ENCODE measurements at regions not wholly inside any gene's neighbourhood (a gene's known extent, or its start where the extent isn't known, plus 50 kb on each side); places are given as distances from the start of the nearest gene placed in this dataset.
"Not testable (repeated sequence)": the region's sequence is repeated elsewhere in the genome, so short reads cannot be mapped to it uniquely, and the experiment has no call there.

DNA sequence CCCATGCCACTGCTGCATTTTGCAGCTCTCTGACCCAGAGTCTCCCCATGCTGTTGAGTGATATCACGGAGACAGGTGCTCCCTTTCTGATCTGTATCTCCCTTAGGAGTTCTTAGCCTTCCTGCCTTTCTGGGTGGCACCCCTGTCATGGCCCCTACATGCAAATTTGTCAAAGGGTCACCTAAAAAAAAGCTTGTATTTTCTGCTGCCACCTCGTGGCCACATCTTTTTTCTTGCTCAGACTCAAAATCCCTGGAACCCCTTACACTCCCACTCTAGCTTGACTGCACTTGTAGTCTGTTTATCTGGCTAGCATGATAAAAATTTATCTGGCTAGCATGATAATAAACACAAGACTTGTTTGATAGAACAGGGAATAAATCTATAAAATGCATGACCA is 809.1 kb downstream of the SORCS1 start:
- no peak overlapping the region for H3K4me3 ChIP-seq (ENCODE audit: insufficient read length, low read depth)
- no peak overlapping the region for H3K9ac ChIP-seq (ENCODE audit: insufficient read length, low read depth)
- no peak for DNase-seq (ENCODE audit: low read depth, low spot score)
- no peaks in the 10 kb centered on the region for H3K27me3 ChIP-seq (ENCODE audit: insufficient read depth, insufficient read length)
- no peaks in the 10 kb centered on the region for H3K9me3 ChIP-seq (ENCODE audit: insufficient read depth, low read length)
- H3K36me3 ChIP-seq (ENCODE audit: insufficient read depth, insufficient read length, low read length), result no peaks in the 10 kb centered on the region
- no peak for TF ChIP-seq SUZ12 (IDR thresholded peaks at IDR 0.05; ENCODE audit: extremely low read depth, insufficient read depth, insufficient read length)
- no peak for TF ChIP-seq ZNF274 (IDR thresholded peaks at IDR 0.05; ENCODE audit: low read depth, low read length)
- TF ChIP-seq YY1 (IDR thresholded peaks at IDR 0.05; ENCODE audit: insufficient read depth, insufficient read length), result no peak
- H3K4me1 ChIP-seq (ENCODE audit: insufficient read depth, insufficient read length), result no peaks in the 10 kb centered on the region

DNA sequence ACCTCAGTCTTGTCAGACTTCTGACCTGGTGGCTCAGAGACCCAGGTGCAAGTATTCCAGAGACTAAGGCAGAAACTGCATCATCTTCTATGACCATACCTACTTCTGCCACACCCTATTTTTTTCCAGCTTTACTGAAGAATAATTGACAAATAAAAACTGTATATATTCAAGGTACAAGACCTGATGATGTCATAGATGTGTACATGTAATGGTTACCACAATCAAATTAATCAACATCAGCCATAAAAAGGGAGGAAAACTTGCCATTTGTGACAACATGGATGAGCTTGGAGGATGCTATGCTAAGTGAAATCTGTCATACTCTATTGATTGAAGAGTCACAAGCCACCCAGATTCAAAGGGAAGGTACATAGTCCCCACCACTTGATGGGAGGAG is 815.6 kb downstream of the SORCS1 start:
- Histone ChIP-seq H3K9ac (ENCODE audit: insufficient read length, low read depth) (no peak overlapping the region), H3K27me3 (ENCODE audit: insufficient read depth, insufficient read length) (no peaks in the 10 kb centered on the region), H3K4me3 (ENCODE audit: insufficient read length, low read depth) (no peak overlapping the region), H3K36me3 (ENCODE audit: insufficient read depth, insufficient read length, low read length) (no peaks in the 10 kb centered on the region), H3K4me1 (ENCODE audit: insufficient read depth, insufficient read length) (no peaks in the 10 kb centered on the region), H3K9me3 (ENCODE audit: insufficient read depth, low read length) (no peaks in the 10 kb centered on the region)
- no peak for DNase-seq (ENCODE audit: low read depth, low spot score)
- TF ChIP-seq YY1 (IDR thresholded peaks at IDR 0.05; ENCODE audit: insufficient read depth, insufficient read length), result no peak
- no peak for TF ChIP-seq ZNF274 (IDR thresholded peaks at IDR 0.05; ENCODE audit: low read depth, low read length)
- TF ChIP-seq SUZ12 (IDR thresholded peaks at IDR 0.05; ENCODE audit: extremely low read depth, insufficient read depth, insufficient read length), result no peak

DNA sequence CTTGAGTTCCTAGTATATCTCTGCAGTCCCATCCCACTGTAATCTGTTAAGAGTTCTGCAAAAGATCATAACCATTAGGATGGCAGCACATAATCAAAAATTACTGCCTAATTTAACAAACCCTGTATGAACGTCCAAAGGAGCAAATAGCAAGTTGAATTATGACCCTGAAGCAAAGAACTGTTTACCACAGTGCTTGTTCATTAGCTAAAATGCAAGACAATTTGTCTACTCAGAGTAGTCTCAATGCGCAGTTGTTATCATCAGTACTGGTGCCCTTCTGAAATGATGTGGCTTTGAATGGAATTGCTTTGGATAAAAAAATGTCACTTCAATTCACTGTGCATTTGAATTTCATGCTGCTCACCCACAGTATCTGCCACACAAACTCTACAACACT is 817.0 kb downstream of the SORCS1 start:
- Histone ChIP-seq H3K9ac (ENCODE audit: insufficient read length, low read depth) (no peak overlapping the region), H3K4me1 (ENCODE audit: insufficient read depth, insufficient read length) (no peaks in the 10 kb centered on the region), H3K27me3 (ENCODE audit: insufficient read depth, insufficient read length) (no peaks in the 10 kb centered on the region), H3K36me3 (ENCODE audit: insufficient read depth, insufficient read length, low read length) (no peaks in the 10 kb centered on the region), H3K4me3 (ENCODE audit: insufficient read length, low read depth) (no peak overlapping the region), H3K9me3 (ENCODE audit: insufficient read depth, low read length) (no peaks in the 10 kb centered on the region)
- TF ChIP-seq SUZ12 (IDR thresholded peaks at IDR 0.05; ENCODE audit: extremely low read depth, insufficient read depth, insufficient read length) (no peak), ZNF274 (IDR thresholded peaks at IDR 0.05; ENCODE audit: low read depth, low read length) (no peak), YY1 (IDR thresholded peaks at IDR 0.05; ENCODE audit: insufficient read depth, insufficient read length) (no peak)
- no peak for DNase-seq (ENCODE audit: low read depth, low spot score)

DNA sequence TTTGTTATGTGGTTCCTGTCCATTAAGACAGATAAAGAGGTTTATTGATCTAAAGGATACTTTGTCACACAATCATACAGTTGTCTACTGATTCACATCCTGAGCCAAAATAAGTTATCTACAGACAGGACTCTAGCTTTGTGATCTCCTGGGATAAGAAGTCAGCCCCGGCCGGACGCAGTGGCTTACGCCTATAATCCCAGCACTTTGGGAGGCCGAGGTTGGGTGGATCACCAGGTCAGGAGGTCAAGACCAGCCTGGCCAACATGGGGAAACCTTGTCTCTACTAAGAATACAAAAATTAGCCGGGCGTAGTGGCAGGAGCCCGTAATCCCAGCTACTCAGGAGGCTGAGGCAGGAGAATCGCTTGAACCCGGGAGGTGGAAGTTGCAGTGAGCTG is 821.0 kb downstream of the SORCS1 start:
- H3K9ac ChIP-seq (ENCODE audit: insufficient read length, low read depth); H3K27me3 ChIP-seq (ENCODE audit: insufficient read depth, insufficient read length); H3K36me3 ChIP-seq (ENCODE audit: insufficient read depth, insufficient read length, low read length); H3K4me3 ChIP-seq (ENCODE audit: insufficient read length, low read depth); DNase-seq (ENCODE audit: low read depth, low spot score); H3K4me1 ChIP-seq (ENCODE audit: insufficient read depth, insufficient read length); H3K9me3 ChIP-seq (ENCODE audit: insufficient read depth, low read length): not testable (repeated sequence)

DNA sequence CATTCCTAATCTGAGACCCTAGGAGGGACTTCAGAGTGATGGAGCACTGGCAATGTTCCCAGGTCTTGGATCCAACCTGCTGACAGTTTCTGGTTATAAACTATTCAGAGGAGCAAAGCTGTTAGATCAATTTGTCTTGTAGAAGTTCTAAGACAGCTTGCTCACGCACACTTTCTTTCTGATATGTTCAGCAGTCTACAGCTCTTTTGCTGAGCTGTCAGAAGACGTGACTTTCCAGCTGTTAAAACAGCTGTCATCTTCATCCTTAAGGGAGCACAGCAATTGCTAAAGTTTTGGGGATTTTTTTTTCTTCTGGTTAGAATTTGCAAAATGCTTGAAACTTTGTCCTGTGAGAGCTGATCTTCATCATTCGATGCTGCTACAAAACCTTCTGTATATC is 823.1 kb downstream of the SORCS1 start:
- Histone ChIP-seq H3K27me3 (ENCODE audit: insufficient read depth, insufficient read length) (no peaks in the 10 kb centered on the region), H3K4me3 (ENCODE audit: insufficient read length, low read depth) (no peak overlapping the region), H3K36me3 (ENCODE audit: insufficient read depth, insufficient read length, low read length) (no peaks in the 10 kb centered on the region), H3K9me3 (ENCODE audit: insufficient read depth, low read length) (no peaks in the 10 kb centered on the region), H3K4me1 (ENCODE audit: insufficient read depth, insufficient read length) (no peaks in the 10 kb centered on the region), H3K9ac (ENCODE audit: insufficient read length, low read depth) (no peak overlapping the region)
- no peak for DNase-seq (ENCODE audit: low read depth, low spot score)
- TF ChIP-seq YY1 (IDR thresholded peaks at IDR 0.05; ENCODE audit: insufficient read depth, insufficient read length), result no peak
- no peak for TF ChIP-seq SUZ12 (IDR thresholded peaks at IDR 0.05; ENCODE audit: extremely low read depth, insufficient read depth, insufficient read length)
- TF ChIP-seq ZNF274 (IDR thresholded peaks at IDR 0.05; ENCODE audit: low read depth, low read length), result no peak

DNA sequence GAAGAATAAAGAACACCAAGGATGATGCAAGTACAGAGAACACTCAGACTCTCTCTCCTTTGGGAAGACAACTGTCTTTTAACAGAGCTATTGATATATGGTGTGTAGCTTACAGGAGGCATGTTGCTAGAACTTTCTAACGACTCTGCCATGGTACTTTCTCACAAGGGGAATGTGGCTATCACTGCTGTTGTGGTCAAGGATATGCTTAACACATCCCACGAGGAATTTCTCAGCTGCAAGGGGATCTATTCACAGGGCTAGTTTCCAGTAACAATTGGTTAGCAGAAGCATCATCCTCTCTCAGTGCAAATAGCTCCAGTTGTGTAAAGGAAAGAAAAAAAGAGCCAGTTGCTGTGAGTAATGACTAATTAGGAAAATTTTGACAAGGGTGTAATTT is 826.0 kb downstream of the SORCS1 start:
- TF ChIP-seq YY1 (IDR thresholded peaks at IDR 0.05; ENCODE audit: insufficient read depth, insufficient read length) (no peak), ZNF274 (IDR thresholded peaks at IDR 0.05; ENCODE audit: low read depth, low read length) (no peak), SUZ12 (IDR thresholded peaks at IDR 0.05; ENCODE audit: extremely low read depth, insufficient read depth, insufficient read length) (no peak)

DNA sequence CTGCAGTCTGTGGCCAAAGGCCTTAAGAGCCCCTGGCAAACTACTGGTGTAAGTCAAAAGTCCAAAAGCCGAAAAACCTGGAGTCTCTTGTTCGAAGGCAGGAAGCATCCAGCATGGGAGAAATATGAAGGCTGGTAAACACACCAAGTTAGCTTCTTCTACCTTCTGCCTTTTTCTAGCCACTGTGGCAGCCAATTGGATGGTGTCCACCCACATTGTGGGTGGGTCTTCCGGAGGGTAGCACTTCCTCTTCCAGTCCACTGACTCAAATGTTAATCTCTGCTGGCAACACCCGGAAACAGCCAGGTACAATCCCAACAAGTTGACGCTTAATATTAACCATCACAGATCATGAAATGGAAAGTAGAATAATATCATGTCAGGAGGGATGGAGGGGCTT is 827.6 kb downstream of the SORCS1 start:
- no peaks in the 10 kb centered on the region for H3K36me3 ChIP-seq (ENCODE audit: insufficient read depth, insufficient read length, low read length)
- no peak overlapping the region for H3K4me3 ChIP-seq (ENCODE audit: insufficient read length, low read depth)
- no peak for DNase-seq (ENCODE audit: low read depth, low spot score)
- H3K4me1 ChIP-seq (ENCODE audit: insufficient read depth, insufficient read length), result no peaks in the 10 kb centered on the region
- TF ChIP-seq SUZ12 (IDR thresholded peaks at IDR 0.05; ENCODE audit: extremely low read depth, insufficient read depth, insufficient read length) (no peak), YY1 (IDR thresholded peaks at IDR 0.05; ENCODE audit: insufficient read depth, insufficient read length) (no peak), ZNF274 (IDR thresholded peaks at IDR 0.05; ENCODE audit: low read depth, low read length) (no peak)
- H3K9ac ChIP-seq (ENCODE audit: insufficient read length, low read depth), result no peak overlapping the region
- no peaks in the 10 kb centered on the region for H3K27me3 ChIP-seq (ENCODE audit: insufficient read depth, insufficient read length)
- H3K9me3 ChIP-seq (ENCODE audit: insufficient read depth, low read length), result no peaks in the 10 kb centered on the region

More for the DNA sequence above, 826.0 kb downstream of the SORCS1 start:
- H3K4me3 ChIP-seq (ENCODE audit: insufficient read length, low read depth), result no peak overlapping the region
- no peaks in the 10 kb centered on the region for H3K9me3 ChIP-seq (ENCODE audit: insufficient read depth, low read length)
- no peak overlapping the region for H3K9ac ChIP-seq (ENCODE audit: insufficient read length, low read depth)
- no peaks in the 10 kb centered on the region for H3K36me3 ChIP-seq (ENCODE audit: insufficient read depth, insufficient read length, low read length)
- H3K4me1 ChIP-seq (ENCODE audit: insufficient read depth, insufficient read length), result no peaks in the 10 kb centered on the region
- no peaks in the 10 kb centered on the region for H3K27me3 ChIP-seq (ENCODE audit: insufficient read depth, insufficient read length)
- no peak for DNase-seq (ENCODE audit: low read depth, low spot score)

DNA sequence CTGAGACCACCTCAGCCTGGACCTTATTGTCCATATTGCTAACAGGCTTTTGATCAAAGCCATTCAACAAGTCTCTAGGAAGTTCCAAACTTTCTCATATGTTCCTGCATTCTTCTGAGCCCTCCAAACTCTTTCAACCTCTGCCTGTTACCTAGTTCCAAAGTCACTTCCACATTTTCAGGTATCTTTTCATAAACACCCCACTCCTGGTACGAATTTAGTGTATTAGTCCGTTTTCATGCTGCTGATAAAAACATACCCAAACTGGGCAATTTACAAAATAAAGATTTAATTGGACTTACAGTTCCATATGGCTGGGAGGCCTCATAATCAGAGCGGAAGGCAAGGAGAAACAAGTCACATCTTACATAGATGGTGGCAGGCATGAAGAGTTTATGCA is 836.8 kb downstream of the SORCS1 start:
- Histone ChIP-seq H3K27me3 (ENCODE audit: insufficient read depth, insufficient read length) (no peaks in the 10 kb centered on the region), H3K4me1 (ENCODE audit: insufficient read depth, insufficient read length) (no peaks in the 10 kb centered on the region), H3K36me3 (ENCODE audit: insufficient read depth, insufficient read length, low read length) (no peaks in the 10 kb centered on the region), H3K9me3 (ENCODE audit: insufficient read depth, low read length) (peaks cover 9% of the 10 kb centered on the region; the same call in 1 of the 2 replicates), H3K4me3 (ENCODE audit: insufficient read length, low read depth) (no peak overlapping the region), H3K9ac (ENCODE audit: insufficient read length, low read depth) (no peak overlapping the region)
- DNase-seq (ENCODE audit: low read depth, low spot score), result no peak
- TF ChIP-seq SUZ12 (IDR thresholded peaks at IDR 0.05; ENCODE audit: extremely low read depth, insufficient read depth, insufficient read length) (no peak), ZNF274 (IDR thresholded peaks at IDR 0.05; ENCODE audit: low read depth, low read length) (no peak), YY1 (IDR thresholded peaks at IDR 0.05; ENCODE audit: insufficient read depth, insufficient read length) (no peak)

All from NT2/D1 (cell line).